ENCODE measurements at regions not wholly inside any gene's neighbourhood (a gene's known extent, or its start where the extent isn't known, plus 50 kb on each side); places are given as distances from the start of the nearest gene placed in this dataset.

DNA sequence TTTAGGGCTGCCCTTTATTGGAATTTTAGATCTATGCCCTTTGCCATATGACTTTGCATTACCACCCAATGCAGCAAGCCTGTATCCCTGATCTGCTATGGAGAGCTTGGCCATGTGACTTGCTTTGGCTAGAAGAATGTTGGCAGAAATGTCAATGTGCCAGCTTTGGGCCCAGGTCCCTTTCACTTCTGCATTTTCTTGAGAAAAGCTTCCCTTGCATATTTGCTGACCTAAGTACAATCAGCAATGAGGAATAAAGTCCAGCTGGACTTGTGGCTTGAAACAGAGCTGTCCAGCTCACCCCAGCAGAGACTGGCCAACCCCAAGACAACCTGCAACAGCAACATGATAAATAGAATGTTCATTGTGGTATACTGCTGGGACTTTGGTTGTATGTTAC, 135.9 kb downstream of the PAH start:
- DNase-seq: no peak

DNA sequence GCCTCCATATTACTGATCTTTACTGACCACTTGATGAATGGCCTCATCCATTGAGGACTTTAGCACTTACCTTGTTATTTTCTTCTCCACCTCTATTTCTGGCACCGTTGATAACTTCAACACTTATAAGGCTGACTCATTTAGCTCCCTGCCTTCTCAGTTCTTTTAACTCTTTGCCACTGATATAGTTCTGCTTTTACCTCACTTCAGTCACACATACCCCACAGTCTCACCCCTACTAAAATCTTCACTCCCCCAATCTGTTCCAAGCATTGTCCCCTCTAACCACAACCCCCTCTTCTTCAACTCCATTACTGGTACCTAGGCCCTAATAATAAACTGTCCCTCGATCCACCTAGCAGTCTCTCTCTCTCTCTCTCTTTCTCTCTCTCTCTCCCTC, 141.0 kb downstream of the PAH start:
- no peak for DNase-seq

DNA sequence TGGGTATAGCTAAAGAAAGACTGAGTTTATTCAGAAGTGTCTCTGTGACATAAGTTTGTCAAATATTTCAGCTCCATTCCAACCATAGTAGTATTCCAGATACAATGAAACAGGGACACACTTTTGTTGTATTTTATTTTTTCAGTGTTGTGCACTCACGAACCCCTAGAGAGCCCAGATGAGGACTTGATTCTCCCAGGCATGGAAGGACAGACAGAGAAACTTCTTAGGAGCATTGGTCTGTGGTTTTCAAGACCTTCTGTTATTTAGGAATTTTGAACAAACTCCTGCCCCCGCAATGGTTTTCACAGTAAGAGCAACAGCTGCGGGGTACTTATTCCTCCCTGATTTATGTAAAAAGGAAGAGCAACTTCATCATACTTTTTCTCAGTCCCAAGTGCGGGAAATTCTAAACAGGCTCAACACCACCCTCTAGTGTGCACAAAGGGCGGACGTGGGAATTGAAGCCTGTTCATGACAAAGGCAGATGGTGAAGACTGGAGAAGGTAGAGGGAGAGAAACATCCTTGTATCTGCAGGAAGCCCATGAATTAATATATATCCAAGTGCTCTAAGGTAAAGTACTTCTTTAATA, 147.6 kb downstream of the PAH start:
- peak; percentile 4 for DNase-seq

DNA sequence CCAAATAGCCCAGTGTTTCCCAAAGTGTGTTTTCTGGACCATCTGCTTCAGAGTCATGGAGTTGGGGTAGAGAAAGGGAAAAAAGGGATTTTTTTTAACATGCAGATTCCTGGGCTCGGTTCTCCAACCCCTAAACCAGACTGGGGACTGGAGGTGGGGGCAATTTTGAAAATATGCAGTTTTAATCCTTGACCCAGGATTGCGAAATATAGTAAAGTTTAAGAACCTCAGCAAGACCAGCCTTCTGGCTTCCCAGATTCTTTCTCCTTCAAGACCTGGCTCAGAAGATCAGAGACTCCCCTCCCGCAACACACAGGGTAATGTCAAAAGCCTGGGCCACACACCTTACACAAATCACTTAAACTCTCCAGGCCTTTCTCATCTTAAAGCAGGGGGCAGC, 150.1 kb downstream of the PAH start:
- no peak for DNase-seq

DNA sequence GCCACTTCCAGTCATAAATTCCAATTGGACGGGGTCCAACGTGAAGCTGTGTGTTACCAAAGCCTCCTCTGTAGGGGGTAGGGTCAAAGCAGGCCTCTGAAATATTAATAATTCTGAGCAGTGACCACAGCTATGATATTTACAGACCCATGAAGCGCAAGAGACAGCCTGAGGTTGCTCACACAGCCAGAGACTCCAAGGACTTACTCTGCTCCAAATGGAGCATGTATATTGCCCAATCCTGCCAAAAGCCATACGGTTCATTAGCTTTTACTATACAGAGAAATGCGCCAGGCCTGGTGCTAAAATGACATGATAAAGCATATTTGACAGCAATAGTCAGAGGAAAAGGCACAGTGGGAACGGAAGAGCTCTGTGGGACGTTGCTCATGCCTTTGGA, 151.3 kb downstream of the PAH start:
- no peak for DNase-seq

DNA sequence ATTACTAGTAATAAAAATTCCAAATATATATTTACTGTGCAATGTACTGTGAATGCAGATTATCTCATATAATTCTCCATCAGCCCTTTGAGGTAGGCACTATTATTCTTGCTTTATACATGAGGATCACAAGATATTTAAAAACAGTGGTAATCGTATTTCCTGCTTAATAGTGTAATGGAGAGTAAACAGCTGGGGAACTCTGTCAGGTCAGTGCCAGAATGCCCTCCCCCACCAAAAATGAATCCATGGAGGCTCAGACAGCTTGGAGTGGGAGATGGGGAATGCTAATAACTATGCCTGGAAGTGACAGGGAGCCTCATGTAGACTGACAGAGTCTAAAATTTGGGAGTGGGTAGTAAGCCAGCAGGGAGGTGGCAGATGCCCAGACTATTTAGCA, 153.6 kb downstream of the PAH start:
- DNase-seq: no peak

DNA sequence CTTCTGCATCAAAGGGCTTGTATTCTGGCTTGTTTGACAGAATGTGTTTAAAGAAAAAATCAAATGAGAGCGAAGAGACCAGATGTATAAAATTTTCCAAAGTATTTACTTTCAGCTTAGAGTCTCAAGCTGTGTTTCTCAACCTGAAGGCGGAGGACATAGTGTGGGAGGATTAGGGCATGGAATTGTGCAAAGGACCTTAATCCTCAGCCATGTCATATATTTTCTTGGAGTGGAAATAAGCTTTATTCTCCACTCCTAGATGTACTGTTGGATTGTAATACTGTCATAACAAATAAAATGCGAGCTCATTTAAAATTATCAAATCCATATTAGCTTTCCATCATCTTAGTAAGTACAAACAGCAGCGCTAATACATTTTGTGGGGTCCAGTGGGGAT, 154.0 kb downstream of the PAH start:
- DNase-seq: no peak

DNA sequence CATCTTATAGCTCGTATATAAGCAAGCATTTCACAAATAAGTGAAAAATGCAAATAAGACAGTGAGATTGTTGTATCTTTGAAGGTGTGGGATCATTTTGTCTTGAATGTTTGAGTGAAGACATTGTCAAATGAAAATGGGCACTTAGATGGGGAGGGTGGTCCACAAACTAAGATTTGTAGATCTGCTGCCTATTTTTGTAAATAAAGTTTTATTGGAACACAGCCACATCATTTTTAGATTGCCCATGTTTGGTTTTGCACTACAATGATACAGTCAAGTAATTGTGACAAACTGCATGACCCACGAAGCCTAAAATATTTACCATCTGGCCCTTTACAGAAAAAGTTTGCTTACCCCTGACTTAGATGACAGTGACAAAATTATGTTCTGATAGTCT, 156.7 kb downstream of the PAH start:
- DNase-seq: no peak

DNA sequence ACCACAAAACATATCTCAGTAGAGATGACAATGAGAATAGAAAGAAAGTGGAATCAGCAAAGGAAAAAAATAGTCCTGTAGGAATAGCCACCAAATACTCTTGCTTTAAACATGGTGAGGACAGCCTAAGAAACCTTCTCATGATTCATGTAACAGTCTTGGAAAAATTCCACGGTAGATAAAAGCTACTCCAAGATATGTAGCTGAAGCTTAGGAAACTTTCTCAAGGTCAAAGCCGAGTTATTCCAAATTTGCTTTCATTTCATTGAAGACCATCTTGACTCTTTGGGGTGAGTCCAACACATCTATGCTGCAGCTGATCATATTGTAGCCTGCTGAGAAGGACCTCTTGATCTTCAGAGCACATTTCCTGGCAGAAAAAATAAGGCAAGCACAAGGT, 157.6 kb downstream of the PAH start:
- no peak for DNase-seq

DNA sequence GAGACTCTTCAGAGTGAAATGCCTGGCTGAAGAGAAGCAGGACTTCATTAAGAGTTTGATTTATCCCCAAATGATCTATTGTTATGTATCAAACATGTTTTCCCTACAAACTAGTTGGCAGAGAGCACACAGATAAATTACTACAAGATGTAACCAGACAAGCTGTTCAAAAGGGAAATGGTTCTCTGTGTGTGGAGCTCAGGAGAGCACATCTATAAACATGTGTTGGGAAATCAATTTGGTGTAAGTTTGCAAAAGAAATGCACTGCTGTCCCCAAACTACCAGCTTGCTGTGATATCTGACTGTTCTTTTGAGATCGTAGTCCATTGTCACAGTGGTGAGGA, 159.2 kb downstream of the PAH start:
- no peak for DNase-seq

DNA sequence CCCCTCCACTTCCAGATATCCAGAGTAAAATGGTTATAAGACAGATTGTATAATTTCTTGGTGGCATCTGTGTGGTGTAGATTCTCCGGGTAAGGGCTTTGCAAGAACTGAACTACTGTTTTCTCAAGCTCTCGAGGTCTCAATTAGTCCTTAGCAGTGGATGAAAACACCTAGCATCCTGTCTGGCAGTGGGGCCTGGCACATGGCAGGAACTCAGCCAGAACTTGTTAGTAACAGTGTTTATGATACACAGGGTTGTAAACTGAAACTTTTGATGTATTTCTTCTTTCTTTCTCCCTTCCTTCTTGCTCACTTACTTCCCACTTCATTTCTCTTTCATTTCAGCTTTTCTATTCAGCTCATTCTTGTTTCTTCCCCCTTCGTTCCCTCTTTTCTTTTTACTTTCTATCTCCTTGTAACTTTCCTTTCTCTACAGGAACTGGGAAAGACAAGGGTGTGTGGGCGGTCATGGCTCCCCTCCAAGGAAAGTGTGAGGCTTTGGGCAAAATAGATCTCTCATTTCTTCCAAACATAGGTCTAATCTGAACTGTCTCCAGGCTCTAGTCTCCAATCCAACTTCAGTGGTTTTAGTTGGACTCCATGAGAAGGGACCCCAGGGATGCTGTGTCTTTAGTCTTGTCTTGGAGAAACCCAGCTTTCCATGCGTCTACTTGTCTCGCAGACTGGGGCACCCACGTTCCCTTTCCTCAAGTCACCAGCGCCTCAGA, 159.7 kb downstream of the PAH start:
- no peak for DNase-seq

DNA sequence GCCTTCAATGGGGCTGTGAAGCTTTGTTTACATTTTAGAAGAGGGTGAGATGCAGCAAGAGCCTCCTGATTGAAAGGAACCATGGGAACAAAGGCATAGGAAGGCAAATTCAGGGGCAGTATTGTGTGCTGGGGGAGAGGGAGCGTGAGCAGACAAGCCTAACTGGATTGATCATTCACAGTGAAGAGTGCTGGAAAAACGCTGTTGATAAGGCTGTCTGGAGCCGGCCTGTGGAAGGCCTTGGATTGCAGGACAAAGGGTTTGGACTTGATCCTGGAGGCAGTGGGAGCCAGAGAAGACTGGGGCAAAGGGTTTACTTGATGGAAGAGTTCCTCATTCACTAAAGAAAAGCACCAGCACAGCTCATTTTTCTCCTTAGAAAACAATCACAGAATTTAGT, 160.5 kb downstream of the PAH start:
- DNase-seq: no peak

DNA sequence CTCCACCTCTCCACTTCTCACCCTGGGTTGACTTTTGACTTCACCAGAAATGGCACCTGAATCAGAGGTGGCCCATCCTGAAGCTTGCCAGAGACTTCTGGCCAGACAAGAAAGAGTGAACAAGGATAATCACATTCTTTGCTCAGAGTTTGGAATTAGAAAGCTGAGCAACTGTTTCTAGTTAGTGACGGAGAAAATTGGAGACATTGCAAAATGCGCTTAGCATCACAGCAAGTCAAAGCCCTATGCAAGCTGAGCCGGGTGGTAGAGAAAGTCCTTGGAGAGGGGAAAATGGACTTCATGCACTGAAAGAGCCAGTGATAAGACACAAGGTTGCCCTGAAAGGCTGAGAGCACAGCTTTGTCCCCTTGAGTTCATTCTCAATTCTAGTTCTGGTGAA, 161.8 kb downstream of the PAH start:
- DNase-seq: no peak

DNA sequence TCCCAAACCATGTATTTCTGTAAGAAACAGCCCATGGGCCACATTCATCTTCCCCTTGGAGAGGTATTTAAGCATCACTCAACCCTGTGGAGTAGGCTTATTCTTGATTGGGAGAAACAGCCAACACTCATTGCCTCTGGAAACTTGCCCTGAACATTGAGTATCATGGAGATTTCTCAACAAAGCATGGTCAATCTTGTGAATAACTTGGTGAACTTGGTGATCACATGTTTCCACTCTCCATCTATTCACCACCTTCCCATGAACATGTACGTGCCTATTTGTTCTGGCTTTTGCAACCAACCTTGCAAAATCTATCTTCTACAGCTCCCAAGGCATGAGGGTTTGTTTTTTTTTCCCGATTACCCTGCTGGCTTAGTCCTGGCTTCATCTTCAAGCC, 163.2 kb downstream of the PAH start:
- DNase-seq: no peak

DNA sequence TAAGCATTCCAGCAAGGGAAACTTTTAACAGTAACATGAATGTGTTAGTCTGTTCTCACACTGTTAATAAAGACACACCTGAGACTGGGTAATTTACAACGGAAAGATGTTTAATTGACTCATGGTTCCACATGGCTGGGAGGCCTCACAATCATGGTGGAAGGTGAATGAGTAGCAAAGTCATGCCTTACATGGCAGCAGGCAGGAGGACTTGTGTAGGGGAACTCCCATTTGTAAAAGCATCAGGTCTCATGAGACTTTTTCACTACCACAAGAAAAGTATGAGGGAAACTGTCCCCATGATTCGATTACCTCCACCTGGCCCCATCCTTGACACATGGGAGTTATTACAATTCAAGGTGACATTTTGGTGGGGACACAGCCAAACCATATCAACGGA, 168.3 kb downstream of the PAH start:
- no peak for DNase-seq

DNA sequence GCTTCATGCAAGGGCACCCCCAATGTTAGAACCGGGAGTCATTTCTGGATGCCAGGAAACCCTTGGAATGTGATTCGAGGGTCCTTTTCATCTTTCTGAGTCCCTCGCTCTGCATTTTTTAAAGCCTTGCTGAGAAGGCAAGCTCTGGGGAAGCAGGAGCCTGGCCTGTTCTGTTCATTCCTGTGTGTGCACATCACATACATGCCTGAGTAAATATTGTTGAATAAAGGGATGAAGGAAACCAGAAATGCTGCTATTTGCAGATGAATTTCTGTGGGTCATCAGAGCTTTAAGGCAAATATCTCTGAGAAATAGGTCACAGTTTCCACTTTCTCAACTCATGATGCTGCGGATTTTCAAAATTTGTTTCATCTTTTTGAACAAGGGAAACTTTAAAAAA, 170.1 kb downstream of the PAH start:
- DNase-seq: no peak

DNA sequence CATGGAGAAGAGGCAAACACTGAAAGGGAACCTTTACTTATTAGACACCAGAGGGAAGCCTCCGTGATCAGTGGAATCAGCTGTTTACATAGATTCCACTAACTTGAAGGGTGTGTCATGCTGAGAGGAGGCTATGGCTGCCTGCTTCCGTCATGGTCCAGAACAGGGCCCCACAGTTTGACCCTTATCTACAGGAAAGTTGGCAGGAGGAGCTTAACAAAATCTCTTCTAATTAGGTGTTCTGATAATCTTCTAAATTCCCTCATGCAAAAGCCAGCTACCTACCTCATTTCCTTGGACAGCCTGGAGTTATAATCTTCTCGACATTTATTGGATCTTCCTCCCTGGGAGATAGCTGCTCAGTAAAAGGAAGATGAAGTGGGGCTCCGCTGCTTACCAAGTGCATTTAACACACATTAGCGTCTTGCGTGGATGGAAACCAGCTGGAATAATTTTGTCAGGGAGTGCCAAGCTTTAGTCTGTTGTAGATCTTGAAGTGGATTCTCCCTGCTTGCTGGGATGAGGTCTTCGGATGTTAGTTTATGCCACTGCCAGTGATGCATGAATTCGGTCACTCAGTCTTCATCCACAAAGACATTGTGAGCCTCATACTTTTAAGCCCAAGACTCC, 171.0 kb downstream of the PAH start:
- no peak for DNase-seq

DNA sequence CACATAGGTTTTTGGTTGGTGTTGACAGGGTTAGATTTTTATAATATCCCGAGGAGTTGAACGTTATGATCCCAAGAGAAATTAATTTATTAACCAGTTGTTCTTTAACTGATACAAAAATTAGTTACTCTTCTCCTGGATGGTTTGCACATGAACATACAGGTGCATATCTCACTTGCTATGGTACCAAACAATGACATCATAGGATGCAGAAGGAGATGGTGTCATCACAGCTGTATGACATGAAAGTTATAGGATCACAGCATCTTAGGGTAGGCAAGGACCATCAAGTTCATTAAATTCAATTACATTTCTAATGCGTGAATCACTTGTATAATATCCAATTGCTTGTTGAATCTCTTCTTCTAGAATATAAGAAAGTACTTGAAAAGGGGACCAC, 175.8 kb downstream of the PAH start:
- no peak for DNase-seq

DNA sequence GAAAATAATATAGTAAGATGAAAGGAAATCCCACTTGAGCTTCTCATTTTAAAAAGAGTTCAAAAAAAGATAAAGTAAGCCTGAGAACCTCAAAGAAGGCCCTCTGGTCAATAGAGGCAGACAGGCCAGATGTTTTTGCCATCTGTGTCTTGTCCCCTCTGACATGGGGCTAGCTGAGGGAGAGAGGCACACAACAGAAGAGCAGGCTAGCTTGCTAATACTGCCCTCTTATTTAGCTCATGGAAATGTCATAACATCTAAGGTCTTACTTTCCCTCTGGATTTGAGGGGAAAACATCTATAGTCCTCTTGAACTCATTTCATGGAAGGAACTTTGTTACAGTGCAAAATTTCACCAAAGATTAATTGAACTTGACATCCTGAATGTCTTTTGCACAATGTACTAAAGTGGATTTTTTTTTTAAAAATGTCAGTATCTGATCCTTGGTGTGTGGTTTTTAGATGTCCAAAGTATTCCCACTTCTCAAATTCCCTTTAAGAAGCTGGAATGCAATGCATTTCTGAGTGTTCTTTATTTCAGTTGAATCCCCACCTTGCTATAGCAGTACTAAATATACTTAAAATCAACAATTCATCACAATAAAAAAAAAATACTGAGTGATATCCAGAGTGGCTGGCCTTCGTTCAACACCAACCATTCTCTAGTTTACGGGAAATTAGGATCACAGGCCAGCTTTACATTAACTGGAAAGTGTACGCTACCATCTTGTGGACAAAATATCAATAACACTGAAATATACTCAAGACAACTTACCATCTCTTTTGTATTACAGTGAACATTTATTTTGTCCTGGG, 176.7 kb downstream of the PAH start:
- DNase-seq: no peak

DNA sequence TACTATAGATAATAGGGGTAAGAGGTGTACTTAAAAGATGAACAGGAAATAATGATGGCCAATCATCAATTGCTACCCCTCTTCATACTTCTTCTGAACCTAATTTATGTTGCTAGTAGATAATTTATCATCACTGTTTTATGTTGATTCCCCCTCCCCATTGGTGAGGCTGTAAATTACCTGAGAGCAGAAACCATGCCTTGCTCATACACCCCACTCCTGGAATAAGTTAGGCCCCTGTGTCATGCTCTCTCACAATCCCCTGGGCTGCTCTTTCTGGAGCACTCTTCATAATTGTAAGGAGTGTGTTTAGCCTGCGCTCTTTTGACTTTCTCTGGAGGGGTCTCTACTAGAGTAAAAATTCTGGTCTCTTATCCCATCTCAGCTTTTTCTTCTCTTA, 180.7 kb downstream of the PAH start:
- DNase-seq: no peak

DNA sequence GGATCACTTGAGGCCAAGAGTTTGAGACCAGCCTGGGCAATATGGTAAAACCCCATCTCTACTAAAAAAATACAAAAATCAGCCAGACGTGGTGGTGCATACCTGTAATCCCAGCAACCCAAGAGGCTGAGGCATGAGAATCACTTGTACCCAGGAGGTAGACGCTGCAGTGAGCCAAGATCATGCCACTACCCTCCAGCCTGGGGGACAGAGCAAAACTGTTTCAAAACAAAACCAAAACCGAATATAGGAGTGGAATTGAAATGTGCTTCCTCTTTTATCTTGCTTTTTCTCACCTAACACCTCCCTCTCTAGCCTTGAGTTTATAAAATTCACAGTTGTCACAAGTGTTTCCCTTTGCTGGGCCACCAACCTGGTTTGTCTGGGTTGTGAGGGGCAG, 181.9 kb downstream of the PAH start:
- DNase-seq: no peak

DNA sequence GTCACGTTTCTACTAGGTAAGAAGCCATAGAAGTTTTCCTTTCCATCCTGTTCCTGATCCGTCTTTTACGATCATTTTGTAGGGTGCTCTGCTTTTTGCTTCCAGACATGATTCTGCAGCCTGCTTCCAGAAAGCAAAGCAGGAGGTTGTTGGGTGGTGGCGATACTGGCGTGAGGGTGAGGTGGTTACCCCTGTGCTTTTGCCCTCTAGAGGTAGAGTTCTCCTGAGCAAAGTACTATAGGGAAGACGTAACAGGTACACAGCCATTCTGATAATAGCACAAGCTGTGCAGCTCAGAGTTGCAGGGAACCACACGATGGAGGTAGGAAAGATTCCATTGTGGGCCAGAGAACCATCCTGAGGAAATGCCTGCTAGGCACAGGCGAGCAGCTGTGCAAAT, 186.0 kb downstream of the PAH start:
- DNase-seq: no peak

DNA sequence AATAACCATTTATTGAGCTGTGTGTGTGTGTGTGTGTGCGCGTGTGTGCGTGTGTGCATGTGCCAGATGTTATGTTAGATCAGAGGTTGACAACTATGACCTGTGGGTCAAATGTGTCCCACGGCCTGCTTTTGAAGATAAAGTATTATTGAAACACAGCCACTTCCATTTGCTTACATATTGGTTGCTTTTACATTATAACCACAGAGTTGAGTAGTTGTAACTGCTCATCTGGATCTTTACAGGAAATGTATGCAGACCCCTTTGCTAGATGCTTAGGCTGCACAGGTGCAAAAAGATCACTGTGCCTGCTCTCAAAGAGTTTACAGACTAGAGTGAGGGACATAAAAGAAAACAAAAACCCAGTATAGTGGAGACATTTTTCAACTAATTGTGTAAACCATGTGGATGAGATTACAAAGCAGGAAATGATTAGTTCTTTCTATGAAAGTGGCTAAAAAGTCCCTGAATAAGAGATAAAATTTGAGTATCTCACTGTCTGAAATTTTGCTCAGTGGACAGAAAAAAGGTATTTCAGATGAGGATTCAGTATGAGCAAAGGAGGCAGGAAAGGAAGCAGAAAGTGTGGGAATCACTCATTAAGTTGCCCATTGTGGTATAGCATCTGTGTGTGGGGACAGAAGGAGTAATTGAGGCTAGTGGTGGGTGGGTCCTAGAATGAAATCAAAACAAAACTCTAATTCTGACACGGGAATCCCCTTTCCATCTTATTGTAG, 188.4 kb downstream of the PAH start:
- no peak for DNase-seq
